Mesenteric fat pad (tissue), 1 donor: ENCODE measurements at regions not wholly inside any gene's neighbourhood (a gene's known extent, or its start where the extent isn't known, plus 50 kb on each side); places are given as distances from the start of the nearest gene placed in this dataset.
"Not testable (repeated sequence)": the region's sequence is repeated elsewhere in the genome, so short reads cannot be mapped to it uniquely, and the experiment has no call there.

ENCODE experiments used
- DNase-seq: peaks from one replicate; pipeline ENCODE4 v3.0.0-alpha.2; 2020; ENCODE audit warnings: low spot score
- donor health status: DM: yes; HTN: yes; CAD: no.

DNA sequence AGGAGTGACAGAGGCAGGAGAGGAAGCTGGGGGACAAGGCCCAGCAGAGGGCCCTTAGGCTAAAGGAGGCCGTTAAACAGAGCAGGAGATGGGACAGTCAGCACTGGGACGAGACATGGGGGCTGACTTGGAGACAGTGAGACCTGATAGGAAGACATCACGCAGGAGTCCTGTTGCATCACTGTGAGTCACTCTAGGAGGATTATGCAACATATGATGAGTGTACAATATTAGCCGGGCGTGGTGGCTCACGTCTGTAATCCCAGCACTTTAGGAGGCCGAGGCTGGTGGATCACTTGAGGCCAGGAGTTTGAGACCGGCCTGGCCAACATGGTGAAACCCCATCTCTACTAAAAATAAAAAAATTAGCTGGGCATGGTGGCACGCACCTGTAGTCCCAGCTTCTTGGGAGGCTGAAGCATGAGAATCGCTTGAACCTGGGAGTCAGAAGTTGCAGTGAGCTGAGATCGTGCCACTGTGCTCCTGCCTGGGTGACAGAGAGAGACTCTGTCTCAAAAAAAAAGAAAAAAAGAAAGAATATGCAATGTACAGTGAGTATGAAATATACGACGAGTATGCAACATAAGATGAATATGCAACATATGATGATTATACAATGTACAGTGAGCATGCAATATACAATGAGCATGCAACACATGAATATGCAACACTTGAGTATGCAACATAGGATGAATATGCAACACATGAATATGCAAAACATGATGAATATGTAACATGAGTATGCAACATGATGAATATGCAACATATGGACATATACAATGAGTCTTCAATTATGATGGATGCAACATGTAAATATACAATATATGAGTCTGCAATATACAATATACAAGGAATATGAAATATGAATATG is 83.3 kb upstream of the ID2 start:
- peak; percentile 81 for DNase-seq

GRCh38 chr2:8599421-8600242 is 82.2 kb upstream of the ID2 start:
- peak; percentile 45 for DNase-seq

DNA sequence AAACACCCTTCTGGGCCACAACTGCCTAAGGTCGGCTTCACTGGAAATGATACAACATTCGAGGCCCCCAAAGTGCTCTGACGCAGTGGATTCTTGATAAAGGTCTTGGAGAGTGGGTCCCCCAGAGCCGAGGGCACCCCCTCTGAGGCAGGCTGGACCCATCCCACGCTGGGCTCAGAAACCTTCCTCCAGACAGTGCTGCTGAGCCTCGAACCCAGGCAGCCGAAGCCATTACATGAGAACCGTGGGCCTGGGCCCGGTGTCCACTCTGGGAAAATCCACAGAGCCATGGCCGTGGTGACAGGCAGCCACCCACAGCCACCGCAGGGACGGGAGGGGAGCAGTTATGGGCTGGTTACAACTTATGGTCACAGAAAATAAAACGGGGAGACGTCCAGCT is 81.4 kb upstream of the ID2 start:
- peak; percentile 73 for DNase-seq

GRCh38 chr2:8602809-8603208 is 79.0 kb upstream of the ID2 start:
- no peak for DNase-seq

- not testable (repeated sequence) for DNase-seq
These were observed 78.5 kb upstream of the ID2 start for GRCh38 chr2:8603356-8603755.

DNA sequence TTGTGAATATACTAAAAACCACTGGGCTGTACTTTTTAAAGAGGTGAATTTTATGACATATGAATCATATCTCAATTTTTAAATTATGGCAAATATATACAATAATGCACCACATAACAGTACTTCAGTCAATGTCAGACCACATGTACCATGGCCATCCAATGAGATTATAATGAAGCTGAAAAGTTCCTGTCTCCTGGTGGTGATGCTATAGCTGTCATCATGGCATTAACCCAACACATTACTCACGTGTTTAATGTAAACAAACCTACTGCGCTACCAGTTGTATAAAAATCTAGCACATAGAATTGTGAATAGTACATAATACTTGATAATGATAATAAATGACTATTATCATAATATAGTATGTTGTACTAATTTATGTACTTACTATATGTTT is 77.6 kb upstream of the ID2 start:
- DNase-seq: no peak

GRCh38 chr2:8605351-8606065 is 76.3 kb upstream of the ID2 start:
- DNase-seq: peak; percentile 24

- no peak for DNase-seq
These were observed 75.6 kb upstream of the ID2 start for GRCh38 chr2:8606226-8606625.

GRCh38 chr2:8606649-8607550 is 75.0 kb upstream of the ID2 start:
- DNase-seq: peak; percentile 83

GRCh38 chr2:8607606-8608005 is 74.2 kb upstream of the ID2 start:
- DNase-seq: no peak

DNA sequence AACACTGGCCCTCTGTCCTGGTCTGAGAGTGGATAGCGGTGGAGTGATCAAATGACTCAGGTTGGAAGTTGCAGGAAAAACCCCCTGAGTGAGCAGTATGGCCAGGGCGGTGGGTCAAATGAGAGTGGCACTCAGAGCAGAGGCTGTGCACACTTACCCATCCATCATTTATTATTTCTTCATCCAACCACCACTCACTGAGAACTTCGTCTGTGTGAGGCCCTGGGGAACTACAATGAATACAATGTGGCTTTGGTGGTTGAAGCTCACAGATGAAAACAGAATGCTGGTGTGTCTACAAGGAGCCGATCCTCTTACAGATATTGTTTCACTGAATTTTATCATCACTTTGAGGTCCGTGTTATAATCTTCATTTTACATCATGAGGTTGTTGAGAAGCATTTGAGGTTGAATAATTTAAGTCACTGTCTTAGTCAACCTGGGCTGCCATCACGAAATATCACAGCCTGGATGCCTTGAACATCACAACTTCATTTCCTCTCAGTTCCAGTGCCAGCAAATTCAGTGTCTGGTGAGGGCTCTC is 73.4 kb upstream of the ID2 start:
- DNase-seq: no peak

DNA sequence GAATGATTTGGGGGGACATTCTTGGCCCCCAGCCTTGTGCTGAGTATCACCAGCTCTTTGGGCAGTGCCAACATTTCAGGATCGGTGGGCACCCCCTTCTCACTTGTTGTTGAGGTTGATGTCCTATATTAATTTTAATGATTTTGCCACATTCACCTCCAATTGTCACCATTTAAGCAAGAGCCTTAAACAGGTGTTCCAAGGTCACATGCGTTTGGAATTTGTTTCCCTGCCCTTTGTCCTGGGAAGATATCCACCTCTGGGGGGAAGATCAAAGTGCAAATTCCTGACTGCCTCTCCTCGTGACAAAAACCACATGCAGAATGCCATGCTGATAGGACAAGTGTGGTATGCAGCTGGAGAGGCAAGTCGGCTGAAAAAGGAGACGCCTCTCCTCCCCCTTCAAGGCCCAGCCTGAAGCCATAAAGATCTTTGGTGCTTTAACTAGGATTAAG is 72.5 kb upstream of the ID2 start:
- no peak for DNase-seq

DNA sequence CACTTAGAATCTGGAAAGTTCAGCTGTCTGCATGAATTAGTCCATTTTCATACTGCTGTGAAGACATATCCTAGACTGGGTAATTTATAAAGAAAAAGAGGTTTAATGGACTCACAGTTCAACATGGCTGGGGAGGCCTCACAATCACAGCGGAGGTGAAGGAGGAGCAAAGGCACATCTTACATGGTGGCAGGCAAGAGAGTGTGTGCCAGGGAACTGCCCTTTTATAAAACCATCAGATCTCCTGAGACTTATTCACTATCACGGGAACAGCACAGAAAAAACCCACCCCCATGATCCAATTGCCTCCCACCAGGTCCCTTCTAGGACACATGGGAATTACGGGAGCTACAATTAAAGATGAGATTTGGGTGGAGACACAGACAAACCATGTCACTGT is 71.1 kb upstream of the ID2 start:
- not testable (repeated sequence) for DNase-seq

GRCh38 chr2:8611246-8611645 is 70.6 kb upstream of the ID2 start:
- peak; percentile 81 for DNase-seq

DNA sequence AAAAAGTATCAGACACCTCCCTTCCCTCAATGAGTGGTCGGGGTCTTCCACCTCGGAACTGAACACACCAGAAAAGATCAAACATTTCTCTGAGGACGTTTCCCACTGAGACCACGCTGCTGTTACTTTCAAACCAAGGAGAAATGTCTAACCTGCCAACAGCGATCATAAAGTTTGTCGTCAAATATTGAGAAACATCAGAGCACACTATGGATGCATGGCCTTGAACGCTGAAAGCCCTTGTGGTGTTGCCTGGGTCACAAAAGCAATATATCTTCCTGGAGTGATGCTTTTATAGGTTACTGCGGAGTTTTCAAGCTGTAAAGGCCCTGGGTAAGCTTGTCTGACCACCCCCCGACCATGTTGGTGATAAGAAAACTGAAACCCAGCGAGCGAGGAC is 70.2 kb upstream of the ID2 start:
- DNase-seq: no peak

- peak; percentile 45 for DNase-seq
These were observed 69.1 kb upstream of the ID2 start for GRCh38 chr2:8612734-8613179.

- peak; percentile 47 for DNase-seq
These were observed 68.5 kb upstream of the ID2 start for GRCh38 chr2:8613207-8613999.

GRCh38 chr2:8614646-8615045 is 67.2 kb upstream of the ID2 start:
- peak; percentile 59 for DNase-seq

DNA sequence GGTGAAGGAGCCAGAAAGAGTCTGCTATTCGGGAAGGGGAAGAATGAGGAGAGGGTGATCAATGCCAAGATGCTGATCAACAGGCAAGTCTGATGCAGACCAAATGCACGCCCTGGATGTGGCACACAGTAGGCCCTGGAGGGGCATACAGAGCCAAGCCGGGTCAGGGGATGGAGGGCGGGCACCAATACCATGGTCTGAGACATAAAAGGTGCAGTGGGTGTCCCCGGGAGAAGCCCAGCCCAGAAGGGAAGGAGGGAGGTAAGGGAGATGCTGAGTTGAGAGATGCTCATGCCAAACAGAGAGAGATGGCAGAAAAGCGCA is 66.6 kb upstream of the ID2 start:
- peak; percentile 77 for DNase-seq
